Breast epithelium (tissue), 4 donors: ENCODE measurements at regions not wholly inside any gene's neighbourhood (a gene's known extent, or its start where the extent isn't known, plus 50 kb on each side); places are given as distances from the start of the nearest gene placed in this dataset.

Experiments used
- DNase-seq, 2 donors: peaks; one replicate each; pipeline ENCODE4 v3.0.0-alpha.2; 2019; ENCODE audit warnings: low spot score in 2 of 2
- H3K27ac ChIP-seq, 2 donors: fragments of 200-600 bp; sonication (generic) in 1 of 2; one replicate each; pipeline ENCODE4 v1.5.1; 2016 to 2019; ENCODE audit warnings: mild to moderate bottlenecking in 1 of 2
- H3K27me3 ChIP-seq, 2 donors: fragments of 200-600 bp; sonication (generic) in 1 of 2; one replicate each; pipeline versions ENCODE4 v1.5.1 to v1.6.0; 2017 to 2019; ENCODE audit warnings: control low read depth in 1 of 2, mild to moderate bottlenecking in 1 of 2
- H3K36me3 ChIP-seq: fragments of 200-600 bp; one replicate; pipeline ENCODE4 v1.5.1; 2019
- H3K4me1 ChIP-seq, 2 donors: fragments of 200-600 bp; sonication (generic); one replicate each; pipeline ENCODE4 v1.5.1; 2016 to 2019; ENCODE audit warnings: control low read depth in 1 of 2
- H3K4me3 ChIP-seq, 3 donors: fragments of 200-600 bp; sonication (generic); 1 replicate in 2 of 3; 2 replicates in 1 of 3; pipeline ENCODE4 v1.5.1; 2016 to 2019; ENCODE audit warnings: mild to moderate bottlenecking in 3 of 3, moderate library complexity in 2 of 3
- H3K9me3 ChIP-seq, 2 donors: fragments of 200-600 bp; sonication (generic) in 1 of 2; one replicate each; pipeline ENCODE4 v1.5.1; 2016 to 2019; ENCODE audit warnings: control low read depth in 1 of 2
- CTCF ChIP-seq, 3 donors: fragments of 450-650 bp; IDR thresholded peaks; one replicate each; pipeline ENCODE4 v1.5.1; 2016 to 2017; ENCODE audit warnings: antibody characterized with exemption in 3 of 3, mild to moderate bottlenecking in 3 of 3, moderate library complexity in 3 of 3
- POLR2A ChIP-seq: fragments of 450-650 bp; IDR thresholded peaks from one replicate; pipeline ENCODE4 v1.6.1; 2016; ENCODE audit warnings: antibody characterized with exemption, mild to moderate bottlenecking, moderate library complexity
- POLR2AphosphoS5 ChIP-seq, 3 donors: sonication (generic); formaldehyde crosslinking; IDR thresholded peaks; one replicate each; pipeline ENCODE4 v1.6.1; 2017; ENCODE audit warnings: antibody characterized with exemption in 3 of 3
- intact Hi-C: fragments of 100-400 bp; cut with DNase I; formaldehyde crosslinking; loops from one replicate; pipeline ENCODE4 v1.15.1; 2023; ENCODE audit warnings: low total_unique reads

GRCh38 chr16:73735954-73736353 is 560.7 kb upstream of the PSMD7 start:
- intact Hi-C loops: no loop called here
- H3K27me3 ChIP-seq: peaks cover 0 to 12% of the 10 kb centered on the region in 2 donors
- no peak for TF ChIP-seq POLR2A
- no peak for TF ChIP-seq CTCF (IDR thresholded peaks at IDR 0.05)
- TF ChIP-seq POLR2AphosphoS5 (IDR thresholded peaks at IDR 0.05): no peak
- no peaks in the 10 kb centered on the region for H3K4me1 ChIP-seq
- no peak for DNase-seq
- no peak overlapping the region for H3K4me3 ChIP-seq
- peaks cover 0 to 24% of the 10 kb centered on the region in 2 donors for H3K9me3 ChIP-seq
- H3K27ac ChIP-seq: no peak overlapping the region
- no peaks in the 10 kb centered on the region for H3K36me3 ChIP-seq

DNA sequence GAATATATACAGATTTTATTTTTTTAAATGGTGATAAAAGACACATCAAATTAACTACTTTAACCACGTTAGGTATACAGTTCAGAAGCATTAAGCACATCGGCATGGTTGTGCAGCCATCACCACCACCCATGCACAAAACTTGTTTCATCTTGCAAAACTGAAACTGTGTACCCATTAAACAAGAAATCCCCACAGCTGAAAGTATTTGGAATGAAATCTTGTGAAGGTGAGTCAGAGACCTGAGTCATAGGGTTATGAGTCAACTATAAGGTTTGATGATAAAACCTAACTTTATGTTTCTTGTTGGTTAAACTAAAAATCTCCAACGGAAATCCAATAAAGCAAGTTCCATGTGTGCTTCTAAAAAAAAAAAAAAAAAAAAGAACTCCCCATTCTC is 561.6 kb upstream of the PSMD7 start:
- no peaks in the 10 kb centered on the region for H3K4me1 ChIP-seq
- H3K27me3 ChIP-seq: peaks cover 0 to 12% of the 10 kb centered on the region in 2 donors
- peaks cover 0 to 18% of the 10 kb centered on the region in 2 donors for H3K9me3 ChIP-seq
- intact Hi-C loops: no loop called here
- no peak overlapping the region for H3K27ac ChIP-seq
- no peak overlapping the region for H3K4me3 ChIP-seq
- DNase-seq: no peak
- TF ChIP-seq CTCF (IDR thresholded peaks at IDR 0.05): no peak
- TF ChIP-seq POLR2A: no peak
- no peak for TF ChIP-seq POLR2AphosphoS5 (IDR thresholded peaks at IDR 0.05)
- H3K36me3 ChIP-seq: no peaks in the 10 kb centered on the region

DNA sequence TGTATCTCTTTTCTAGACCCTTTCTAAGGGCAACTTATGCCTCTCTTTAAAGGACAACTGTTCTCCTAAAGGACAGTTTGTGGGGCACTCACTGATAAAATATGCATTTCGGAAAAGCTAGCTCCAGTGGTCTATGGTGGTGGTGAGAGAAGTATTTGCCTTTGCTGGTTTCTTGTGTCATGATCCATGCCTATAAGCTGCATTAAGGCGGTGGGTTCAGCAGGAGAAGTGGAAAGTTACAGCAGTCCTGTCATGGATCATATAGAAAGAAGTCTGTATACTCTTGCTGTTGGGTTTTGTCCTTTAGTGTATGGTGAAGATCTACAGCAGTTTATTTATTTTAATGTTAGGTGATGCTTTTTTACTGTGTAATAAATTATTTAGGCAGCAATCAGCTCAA is 563.9 kb upstream of the PSMD7 start:
- TF ChIP-seq POLR2A (no peak), CTCF (IDR thresholded peaks at IDR 0.05) (no peak), POLR2AphosphoS5 (IDR thresholded peaks at IDR 0.05) (no peak)
- no peaks in the 10 kb centered on the region for H3K36me3 ChIP-seq
- peaks cover 0 to 6% of the 10 kb centered on the region in 2 donors for H3K27me3 ChIP-seq
- no peak overlapping the region for H3K4me3 ChIP-seq
- H3K4me1 ChIP-seq: no peaks in the 10 kb centered on the region
- H3K9me3 ChIP-seq: peaks cover 0 to 8% of the 10 kb centered on the region in 2 donors
- no peak overlapping the region for H3K27ac ChIP-seq
- no peak for DNase-seq
- intact Hi-C loops: no loop called here

DNA sequence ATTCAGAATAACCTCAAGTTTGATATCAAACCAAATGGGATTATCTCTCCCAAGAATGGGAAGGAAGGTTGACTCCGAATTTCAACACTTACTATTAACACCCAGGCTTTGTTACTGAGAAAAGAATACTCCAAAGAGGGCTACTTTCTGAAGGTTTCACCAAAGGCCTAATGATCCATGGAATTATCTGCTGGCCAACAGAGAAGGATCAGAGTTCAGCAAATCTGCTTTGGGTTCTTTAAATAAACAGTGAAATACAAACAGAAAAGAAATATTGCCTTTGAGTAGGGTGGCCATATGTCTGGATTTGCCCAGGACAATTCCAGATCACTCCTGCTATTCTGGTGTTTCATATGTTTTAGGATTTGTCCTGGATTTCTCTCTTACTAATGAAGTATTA is 564.5 kb upstream of the PSMD7 start:
- TF ChIP-seq POLR2AphosphoS5 (IDR thresholded peaks at IDR 0.05): no peak
- TF ChIP-seq CTCF (IDR thresholded peaks at IDR 0.05): no peak
- TF ChIP-seq POLR2A: no peak
- intact Hi-C loops: no loop called here
- peaks cover 0 to 6% of the 10 kb centered on the region in 2 donors for H3K27me3 ChIP-seq
- peaks cover 0 to 8% of the 10 kb centered on the region in 2 donors for H3K9me3 ChIP-seq
- no peak overlapping the region for H3K27ac ChIP-seq
- no peaks in the 10 kb centered on the region for H3K36me3 ChIP-seq
- no peak for DNase-seq
- no peaks in the 10 kb centered on the region for H3K4me1 ChIP-seq
- H3K4me3 ChIP-seq: no peak overlapping the region

DNA sequence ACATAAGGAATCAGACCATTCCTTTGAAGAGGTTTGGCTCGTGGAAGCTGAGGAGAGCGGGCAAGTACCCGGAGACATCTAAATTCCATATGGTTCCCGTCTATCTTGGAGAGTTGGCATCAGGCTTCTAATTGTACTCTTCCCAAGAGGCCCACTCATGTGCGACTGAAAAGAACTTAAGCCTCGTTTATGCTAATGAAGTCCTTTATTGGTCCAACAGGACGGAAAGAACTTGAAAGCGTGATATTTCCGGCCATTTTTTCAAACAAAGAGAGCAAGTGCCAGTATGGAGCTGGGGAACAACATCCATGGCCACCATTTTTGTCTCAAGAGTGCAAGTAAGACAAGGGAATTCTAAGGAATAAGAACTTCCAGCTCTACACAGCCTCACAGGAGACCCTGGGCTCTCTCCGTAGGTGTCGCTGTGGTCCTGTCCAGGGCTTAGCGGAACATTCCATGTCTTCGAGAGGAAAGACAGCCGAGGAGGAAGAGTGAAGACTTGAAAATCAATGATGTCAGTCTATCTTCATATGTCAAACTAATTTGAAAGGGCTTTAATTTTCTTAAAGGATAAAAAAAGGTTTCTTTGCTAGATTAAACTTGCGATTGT is 566.0 kb upstream of the PSMD7 start:
- no peak for TF ChIP-seq CTCF (IDR thresholded peaks at IDR 0.05)
- no peak for TF ChIP-seq POLR2A
- TF ChIP-seq POLR2AphosphoS5 (IDR thresholded peaks at IDR 0.05): no peak
- Histone ChIP-seq H3K27ac (no peak overlapping the region), H3K27me3 (no peaks in the 10 kb centered on the region), H3K4me1 (no peaks in the 10 kb centered on the region), H3K9me3 (peaks cover 0 to 8% of the 10 kb centered on the region in 2 donors), H3K4me3 (no peak overlapping the region), H3K36me3 (no peaks in the 10 kb centered on the region)
- intact Hi-C loops: no loop called here
- no peak for DNase-seq
